GM12873 (cell line): ENCODE measurements at regions not wholly inside any gene's neighbourhood (a gene's known extent, or its start where the extent isn't known, plus 50 kb on each side); places are given as distances from the start of the nearest gene placed in this dataset.

ENCODE experiments used
- CTCF ChIP-seq: IDR thresholded peaks from 2 replicates; pipeline ENCODE4 v1.5.1; 2012; ENCODE audit warnings: low read depth, mild to moderate bottlenecking, moderate library complexity, low read length, control low read depth; ENCODE audit not compliant: insufficient read depth; ENCODE audit errors: missing control alignments

GRCh38 chr3:6417174-6417573, 443.7 kb upstream of the GRM7 start:
- TF ChIP-seq CTCF = no peak

GRCh38 chr3:6418485-6418884, 442.4 kb upstream of the GRM7 start:
- TF ChIP-seq CTCF = no peak

GRCh38 chr3:6421666-6422445, 439.1 kb upstream of the GRM7 start:
- no peak for TF ChIP-seq CTCF

- TF ChIP-seq CTCF = no peak
These were observed 435.6 kb upstream of the GRM7 start for GRCh38 chr3:6425289-6425820.

GRCh38 chr3:6435951-6436350, 425.0 kb upstream of the GRM7 start:
- no peak for TF ChIP-seq CTCF

GRCh38 chr3:6437631-6438030, 423.3 kb upstream of the GRM7 start:
- no peak for TF ChIP-seq CTCF

GRCh38 chr3:6438031-6438430, 422.9 kb upstream of the GRM7 start:
- no peak for TF ChIP-seq CTCF
